RPMI7951 (cell line): ENCODE measurements at regions not wholly inside any gene's neighbourhood (a gene's known extent, or its start where the extent isn't known, plus 50 kb on each side); places are given as distances from the start of the nearest gene placed in this dataset.

ENCODE experiments used
- DNase-seq: peaks from one replicate; pipeline ENCODE4 v3.0.0-alpha.2; 2012; ENCODE audit warnings: low read depth

GRCh38 chr6:132244744-132245143 is 156.5 kb downstream of the MOXD1 start:
- no peak for DNase-seq

- DNase-seq, result peak; percentile 20
Observed at GRCh38 chr6:132236744-132237143, 164.5 kb downstream of the MOXD1 start.

- no peak for DNase-seq
Observed at GRCh38 chr6:132236281-132236680, 165.0 kb downstream of the MOXD1 start.

- peak; percentile 5 for DNase-seq
Observed at GRCh38 chr6:132235596-132236280, 165.5 kb downstream of the MOXD1 start.

GRCh38 chr6:132234356-132234755 is 166.9 kb downstream of the MOXD1 start:
- no peak for DNase-seq

- no peak for DNase-seq
Observed at GRCh38 chr6:132231121-132231884, 170.0 kb downstream of the MOXD1 start.

GRCh38 chr6:132228894-132229293 is 172.4 kb downstream of the MOXD1 start:
- DNase-seq, result peak; percentile 6

GRCh38 chr6:132227904-132228303 is 173.4 kb downstream of the MOXD1 start:
- DNase-seq, result peak; percentile 6

- no peak for DNase-seq
Observed at GRCh38 chr6:132224943-132225342, 176.3 kb downstream of the MOXD1 start.

GRCh38 chr6:132220800-132221199 is 180.5 kb downstream of the MOXD1 start:
- no peak for DNase-seq

GRCh38 chr6:132219901-132220300 is 181.4 kb downstream of the MOXD1 start:
- no peak for DNase-seq

- peak; percentile 39 for DNase-seq
Observed at GRCh38 chr6:132218059-132218696, 183.1 kb downstream of the MOXD1 start.

GRCh38 chr6:132215805-132216204 is 185.5 kb downstream of the MOXD1 start:
- no peak for DNase-seq

- peak; percentile 14 for DNase-seq
Observed at GRCh38 chr6:132214716-132215115, 186.6 kb downstream of the MOXD1 start.

- no peak for DNase-seq
Observed at GRCh38 chr6:132213732-132214131, 187.5 kb downstream of the MOXD1 start.

GRCh38 chr6:132213191-132213590 is 188.1 kb downstream of the MOXD1 start:
- no peak for DNase-seq

GRCh38 chr6:132210886-132211563 is 190.2 kb downstream of the MOXD1 start:
- DNase-seq, result peak; percentile 27

- peak; percentile 76 for DNase-seq
Observed at GRCh38 chr6:132209351-132209750, 191.9 kb downstream of the MOXD1 start.

GRCh38 chr6:132207991-132208390 is 193.3 kb downstream of the MOXD1 start:
- no peak for DNase-seq

GRCh38 chr6:132205946-132206345 is 195.3 kb downstream of the MOXD1 start:
- no peak for DNase-seq

- DNase-seq, result no peak
Observed at GRCh38 chr6:132204591-132204990, 196.7 kb downstream of the MOXD1 start.

- peak; percentile 96 for DNase-seq
Observed at GRCh38 chr6:132202574-132202973, 198.7 kb downstream of the MOXD1 start.
